Sigmoid colon (tissue), 3 donors: ENCODE measurements at regions not wholly inside any gene's neighbourhood (a gene's known extent, or its start where the extent isn't known, plus 50 kb on each side); places are given as distances from the start of the nearest gene placed in this dataset.

Source experiments
- POLR2A ChIP-seq, 2 donors: fragments of 450-650 bp; IDR thresholded peaks; one replicate each; pipeline ENCODE4 v1.6.1; 2016; ENCODE audit warnings: antibody characterized with exemption in 2 of 2, mild to moderate bottlenecking in 2 of 2, moderate library complexity in 2 of 2
- TF ChIP-seq, protein P1 (sequence below), 4 experiments: fragments of 450-650 bp in 3 of 4; fragments of 200-600 bp in 1 of 4; IDR thresholded peaks; one replicate each; pipeline ENCODE4 v1.5.1; 2016 to 2019; ENCODE audit warnings: antibody characterized with exemption in 4 of 4, mild to moderate bottlenecking in 3 of 4, moderate library complexity in 2 of 4

DNA sequence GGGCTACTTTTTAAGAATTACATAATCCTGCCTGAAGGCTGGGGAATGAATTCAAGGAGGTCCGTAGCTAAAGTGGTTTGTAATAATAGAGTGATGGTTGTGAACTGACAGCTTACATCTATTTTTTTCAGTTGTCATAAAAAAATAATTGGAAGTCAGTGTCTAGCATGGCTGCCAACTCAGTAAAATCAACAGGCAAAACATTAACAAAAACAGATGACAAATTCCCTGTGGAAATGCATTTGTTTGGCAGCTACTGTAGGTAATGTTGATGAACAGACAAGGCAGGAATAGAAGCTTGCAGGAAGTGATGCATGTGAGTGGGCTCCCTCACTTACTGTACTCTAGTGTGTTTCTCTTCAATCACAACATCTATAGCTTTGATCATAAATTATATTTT is 766.0 kb upstream of the POT1 start:
- TF ChIP-seq, protein P1, sequence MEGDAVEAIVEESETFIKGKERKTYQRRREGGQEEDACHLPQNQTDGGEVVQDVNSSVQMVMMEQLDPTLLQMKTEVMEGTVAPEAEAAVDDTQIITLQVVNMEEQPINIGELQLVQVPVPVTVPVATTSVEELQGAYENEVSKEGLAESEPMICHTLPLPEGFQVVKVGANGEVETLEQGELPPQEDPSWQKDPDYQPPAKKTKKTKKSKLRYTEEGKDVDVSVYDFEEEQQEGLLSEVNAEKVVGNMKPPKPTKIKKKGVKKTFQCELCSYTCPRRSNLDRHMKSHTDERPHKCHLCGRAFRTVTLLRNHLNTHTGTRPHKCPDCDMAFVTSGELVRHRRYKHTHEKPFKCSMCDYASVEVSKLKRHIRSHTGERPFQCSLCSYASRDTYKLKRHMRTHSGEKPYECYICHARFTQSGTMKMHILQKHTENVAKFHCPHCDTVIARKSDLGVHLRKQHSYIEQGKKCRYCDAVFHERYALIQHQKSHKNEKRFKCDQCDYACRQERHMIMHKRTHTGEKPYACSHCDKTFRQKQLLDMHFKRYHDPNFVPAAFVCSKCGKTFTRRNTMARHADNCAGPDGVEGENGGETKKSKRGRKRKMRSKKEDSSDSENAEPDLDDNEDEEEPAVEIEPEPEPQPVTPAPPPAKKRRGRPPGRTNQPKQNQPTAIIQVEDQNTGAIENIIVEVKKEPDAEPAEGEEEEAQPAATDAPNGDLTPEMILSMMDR (IDR thresholded peaks at IDR 0.05): no peak
- no peak for TF ChIP-seq POLR2A (IDR thresholded peaks at IDR 0.05)
